ENCODE measurements at regions not wholly inside any gene's neighbourhood (a gene's known extent, or its start where the extent isn't known, plus 50 kb on each side); places are given as distances from the start of the nearest gene placed in this dataset.
"Not testable (repeated sequence)": the region's sequence is repeated elsewhere in the genome, so short reads cannot be mapped to it uniquely, and the experiment has no call there.

- no peaks in the 10 kb centered on the region for H3K9me2 ChIP-seq (replicated peaks; ENCODE audit: insufficient read depth)
- H4K20me1 ChIP-seq (ENCODE audit: insufficient read depth, poor library complexity, severe bottlenecking): no peaks in the 10 kb centered on the region
- DNase-seq (ENCODE audit: low spot score): no peak
- no peaks in the 10 kb centered on the region for H3K79me2 ChIP-seq
- no peak for TF ChIP-seq CTCF (IDR thresholded peaks at IDR 0.05; ENCODE audit: poor library complexity)
- TF ChIP-seq EZH2phosphoT487 (IDR thresholded peaks at IDR 0.05; ENCODE audit: low read depth, severe bottlenecking, unreplicated experiment): no peak
- no peaks in the 10 kb centered on the region for H3K9me3 ChIP-seq (ENCODE audit: low read depth)
- H2AFZ ChIP-seq: no peak overlapping the region
- H3K27me3 ChIP-seq: no peaks in the 10 kb centered on the region
- no peak overlapping the region for H3K4me3 ChIP-seq
- no peak overlapping the region for H3K27ac ChIP-seq
- 91% methylated on average over 3 of the region's 3 CpGs for WGBS (ENCODE audit: low lambda C conversion rate, missing lambda C conversion rate)
- no peaks in the 10 kb centered on the region for H3K4me1 ChIP-seq (ENCODE audit: insufficient read depth)
- no peak overlapping the region for H3K4me2 ChIP-seq
- H3K36me3 ChIP-seq (replicated peaks; ENCODE audit: insufficient read depth, low read depth): no peaks in the 10 kb centered on the region
These were observed 64.0 kb upstream of the CAPRIN1 start for GRCh38 chr11:33987545-33987944.

GRCh38 chr11:33986597-33987501 lies 64.7 kb upstream of the CAPRIN1 start:
- not testable (repeated sequence) for H3K4me1 ChIP-seq (ENCODE audit: insufficient read depth); H3K9me3 ChIP-seq (ENCODE audit: low read depth); H3K27me3 ChIP-seq; H2AFZ ChIP-seq; H3K4me3 ChIP-seq; DNase-seq (ENCODE audit: low spot score); H3K79me2 ChIP-seq; H4K20me1 ChIP-seq (ENCODE audit: insufficient read depth, poor library complexity, severe bottlenecking); H3K27ac ChIP-seq; H3K4me2 ChIP-seq; H3K9me2 ChIP-seq (replicated peaks; ENCODE audit: insufficient read depth); H3K36me3 ChIP-seq (replicated peaks; ENCODE audit: insufficient read depth, low read depth)
- 81% methylated on average over 12 of the region's 12 CpGs for WGBS (ENCODE audit: low lambda C conversion rate, missing lambda C conversion rate)

- H3K4me2 ChIP-seq: no peak overlapping the region
- TF ChIP-seq CTCF (IDR thresholded peaks at IDR 0.05; ENCODE audit: poor library complexity) (no peak), EZH2phosphoT487 (IDR thresholded peaks at IDR 0.05; ENCODE audit: low read depth, severe bottlenecking, unreplicated experiment) (no peak), EZH2 (IDR thresholded peaks at IDR 0.05; ENCODE audit: borderline replicate concordance) (no peak)
- DNase-seq (ENCODE audit: low spot score): no peak
- no peaks in the 10 kb centered on the region for H3K79me2 ChIP-seq
- H3K4me1 ChIP-seq (ENCODE audit: insufficient read depth): no peaks in the 10 kb centered on the region
- H4K20me1 ChIP-seq (ENCODE audit: insufficient read depth, poor library complexity, severe bottlenecking): no peaks in the 10 kb centered on the region
- no peak overlapping the region for H2AFZ ChIP-seq
- no peak overlapping the region for H3K27ac ChIP-seq
- no peaks in the 10 kb centered on the region for H3K27me3 ChIP-seq
- no peaks in the 10 kb centered on the region for H3K9me2 ChIP-seq (replicated peaks; ENCODE audit: insufficient read depth)
- H3K9me3 ChIP-seq (ENCODE audit: low read depth): no peaks in the 10 kb centered on the region
- WGBS (ENCODE audit: low lambda C conversion rate, missing lambda C conversion rate): 95% methylated on average over 5 of the region's 5 CpGs
- H3K4me3 ChIP-seq: no peak overlapping the region
- H3K36me3 ChIP-seq (replicated peaks; ENCODE audit: insufficient read depth, low read depth): no peaks in the 10 kb centered on the region
These were observed 66.7 kb upstream of the CAPRIN1 start for GRCh38 chr11:33984682-33985389.

GRCh38 chr11:33982661-33983060 lies 68.9 kb upstream of the CAPRIN1 start:
- H2AFZ ChIP-seq: no peak overlapping the region
- H3K4me1 ChIP-seq (ENCODE audit: insufficient read depth): no peaks in the 10 kb centered on the region
- no peak overlapping the region for H3K27ac ChIP-seq
- no peak overlapping the region for H3K4me3 ChIP-seq
- H4K20me1 ChIP-seq (ENCODE audit: insufficient read depth, poor library complexity, severe bottlenecking): no peaks in the 10 kb centered on the region
- no peaks in the 10 kb centered on the region for H3K9me3 ChIP-seq (ENCODE audit: low read depth)
- TF ChIP-seq EZH2phosphoT487 (IDR thresholded peaks at IDR 0.05; ENCODE audit: low read depth, severe bottlenecking, unreplicated experiment) (no peak), CTCF (IDR thresholded peaks at IDR 0.05; ENCODE audit: poor library complexity) (no peak), EZH2 (IDR thresholded peaks at IDR 0.05; ENCODE audit: borderline replicate concordance) (no peak)
- H3K79me2 ChIP-seq: no peaks in the 10 kb centered on the region
- no peaks in the 10 kb centered on the region for H3K27me3 ChIP-seq
- H3K36me3 ChIP-seq (replicated peaks; ENCODE audit: insufficient read depth, low read depth): no peaks in the 10 kb centered on the region
- H3K4me2 ChIP-seq: no peak overlapping the region
- no peaks in the 10 kb centered on the region for H3K9me2 ChIP-seq (replicated peaks; ENCODE audit: insufficient read depth)
- no peak for DNase-seq (ENCODE audit: low spot score)
